ENCODE measurements at regions not wholly inside any gene's neighbourhood (a gene's known extent, or its start where the extent isn't known, plus 50 kb on each side); places are given as distances from the start of the nearest gene placed in this dataset.

DNA sequence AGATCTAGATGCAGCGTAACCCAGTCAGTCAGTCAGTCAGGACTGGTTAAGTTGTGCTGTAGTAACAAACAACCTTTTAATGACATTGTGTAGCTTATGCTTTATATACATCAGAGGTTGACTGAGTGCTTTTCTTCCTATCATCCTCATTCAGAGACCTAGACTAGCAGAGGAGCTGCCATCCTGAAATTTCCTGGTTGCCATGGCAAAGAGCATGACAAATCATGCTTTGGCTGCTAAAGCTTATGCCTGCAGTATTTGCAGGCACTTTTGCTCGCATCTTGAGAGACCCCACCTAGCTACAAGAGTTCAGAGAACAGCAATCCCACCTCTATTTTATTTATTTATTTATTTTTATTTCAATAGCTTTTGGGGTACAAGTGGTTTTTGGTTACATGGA is 244.0 kb downstream of the BTBD3 start:
- DNase-seq (ENCODE audit: low read depth): no peak
- in situ Hi-C loops (cut with HindIII; ENCODE audit: low pct_unique_long_range_greater_than_20kb, low sequenced_read_pairs): no loop called here

DNA sequence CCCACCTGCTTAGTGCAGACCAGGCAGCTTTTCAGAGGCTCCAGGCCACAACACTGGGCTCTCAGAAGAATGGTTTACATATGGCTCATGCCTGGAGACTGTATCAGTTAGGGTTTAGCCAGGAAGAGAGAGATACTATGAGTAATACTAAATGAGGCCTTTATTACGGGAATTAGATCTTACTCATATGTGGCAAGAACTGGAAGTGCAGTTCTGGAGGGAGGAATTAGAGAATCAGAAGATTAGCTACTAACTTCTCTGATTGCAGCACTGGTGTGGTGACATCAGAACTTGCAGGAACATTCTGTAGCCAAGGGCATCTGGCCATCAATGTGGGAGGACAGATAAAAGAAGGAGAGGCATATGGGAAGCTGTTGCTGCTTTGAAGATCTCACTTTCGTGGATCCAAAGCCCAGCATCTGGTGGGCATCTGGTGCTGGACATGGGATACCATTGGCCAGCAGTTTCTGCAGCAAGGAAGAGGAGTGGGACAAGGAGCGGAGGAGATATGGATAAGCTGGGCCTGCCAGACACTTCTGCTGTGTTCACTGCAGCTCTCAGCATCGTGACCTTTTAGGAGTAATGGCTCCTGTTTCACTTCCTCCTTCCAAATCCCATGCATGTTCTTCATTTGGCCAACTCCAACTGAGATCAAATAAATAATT is 248.5 kb downstream of the BTBD3 start:
- peak; percentile 23 for DNase-seq (ENCODE audit: low read depth)
- in situ Hi-C loops (cut with HindIII; ENCODE audit: low pct_unique_long_range_greater_than_20kb, low sequenced_read_pairs): no loop called here

DNA sequence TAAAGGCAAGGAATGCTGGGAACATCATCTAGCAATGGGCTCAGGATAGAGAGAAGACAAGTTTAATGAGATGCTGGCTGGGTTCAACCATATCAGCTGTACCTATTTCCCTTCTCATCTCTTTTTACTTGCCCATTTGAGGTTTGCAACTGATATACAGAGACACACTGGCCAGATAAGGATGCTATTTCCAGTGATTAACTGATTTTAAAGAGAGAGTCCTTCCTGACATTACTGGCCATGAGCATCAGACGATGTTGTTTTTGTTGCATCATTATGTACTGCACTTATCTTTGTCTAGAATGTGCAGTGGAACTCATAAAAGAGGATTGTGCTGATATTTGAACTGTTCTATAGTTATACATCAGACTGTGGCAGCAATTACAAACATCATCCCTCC is 252.7 kb downstream of the BTBD3 start:
- no peak for DNase-seq (ENCODE audit: low read depth)
- in situ Hi-C loops (cut with HindIII; ENCODE audit: low pct_unique_long_range_greater_than_20kb, low sequenced_read_pairs): no loop called here

DNA sequence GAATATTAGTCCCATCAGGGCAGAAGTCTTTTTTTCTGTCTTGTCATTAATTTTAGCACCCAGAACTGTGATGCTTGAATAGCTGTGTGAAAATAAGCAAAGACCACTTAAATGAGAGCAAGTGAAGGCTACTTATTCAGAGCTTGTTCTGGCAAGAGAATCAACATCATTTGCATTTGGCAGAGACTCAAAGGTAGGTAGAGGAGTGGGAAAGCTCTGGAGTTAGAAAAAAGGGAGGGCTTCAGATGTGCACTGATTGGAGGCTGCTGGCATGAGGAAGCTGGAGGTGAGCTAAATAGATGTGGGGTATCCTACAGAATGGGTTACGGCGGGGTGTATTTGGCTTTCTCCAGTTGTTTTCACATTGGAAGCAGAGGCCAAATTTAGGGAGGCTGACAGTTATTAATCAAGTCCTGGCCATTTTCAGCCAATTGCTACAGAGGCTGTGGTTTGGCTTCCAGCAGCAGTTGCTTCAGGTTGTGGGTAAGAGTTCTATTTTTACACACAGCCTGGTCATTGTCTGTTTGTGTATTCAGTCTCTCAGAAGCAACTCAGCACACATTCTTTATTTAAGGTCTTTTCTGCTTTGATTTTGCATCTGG is 254.3 kb downstream of the BTBD3 start:
- DNase-seq (ENCODE audit: low read depth): peak; percentile 30
- in situ Hi-C loops (cut with HindIII; ENCODE audit: low pct_unique_long_range_greater_than_20kb, low sequenced_read_pairs): no loop called here

DNA sequence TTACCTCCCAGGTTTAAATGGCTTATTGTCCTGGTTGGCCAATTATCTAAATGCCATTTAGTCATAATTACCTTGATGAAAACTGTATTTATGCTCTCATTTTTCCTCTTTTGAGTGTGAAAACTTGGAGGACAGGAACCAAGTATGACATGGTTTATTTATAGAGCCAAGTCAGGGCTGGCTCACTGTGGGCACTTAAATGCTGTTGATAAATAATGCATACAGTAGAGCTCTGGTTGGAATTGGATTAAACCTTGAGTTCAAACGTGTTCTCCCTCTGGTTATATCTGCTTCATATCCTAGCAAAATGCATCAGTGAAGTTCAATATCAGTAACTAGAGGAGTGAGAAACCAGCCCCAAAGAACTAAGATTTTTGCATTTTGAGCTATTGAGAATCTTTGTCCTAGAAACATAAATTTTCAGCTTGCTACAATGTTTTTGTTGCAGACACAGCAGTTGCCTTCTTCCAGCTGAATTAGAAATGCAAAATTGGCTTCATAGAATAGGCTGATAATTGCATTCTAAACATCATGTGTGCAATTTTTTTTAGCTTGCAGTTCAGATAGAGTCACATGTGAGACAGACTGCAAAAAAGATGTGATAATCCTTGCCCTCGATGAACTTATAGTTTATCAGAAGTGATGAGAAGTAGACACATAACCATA is 255.8 kb downstream of the BTBD3 start:
- in situ Hi-C loops (cut with HindIII; ENCODE audit: low pct_unique_long_range_greater_than_20kb, low sequenced_read_pairs): no loop called here

DNA sequence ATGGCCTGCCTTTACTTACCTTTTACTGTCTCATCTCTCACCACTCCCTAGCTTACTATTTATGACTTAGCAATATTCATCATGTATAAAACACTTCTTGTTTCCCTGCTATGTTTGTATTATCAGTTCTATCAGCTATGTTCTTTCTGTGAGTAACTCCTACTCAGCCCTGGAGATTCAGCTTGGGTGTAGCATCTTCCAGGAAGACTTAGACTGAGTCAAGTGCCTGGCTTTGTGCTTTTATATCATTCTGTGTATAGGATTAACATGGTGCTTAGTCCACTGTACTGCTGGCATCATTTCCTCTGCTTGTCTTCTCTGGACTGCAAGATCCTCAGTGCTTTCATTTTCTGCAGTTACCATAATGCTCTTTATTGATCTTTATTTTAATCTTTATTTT is 257.8 kb downstream of the BTBD3 start:
- in situ Hi-C loops (cut with HindIII; ENCODE audit: low pct_unique_long_range_greater_than_20kb, low sequenced_read_pairs): no loop called here
- no peak for DNase-seq (ENCODE audit: low read depth)

More for the DNA sequence above, 255.8 kb downstream of the BTBD3 start:
- no peak for DNase-seq (ENCODE audit: low read depth)

DNA sequence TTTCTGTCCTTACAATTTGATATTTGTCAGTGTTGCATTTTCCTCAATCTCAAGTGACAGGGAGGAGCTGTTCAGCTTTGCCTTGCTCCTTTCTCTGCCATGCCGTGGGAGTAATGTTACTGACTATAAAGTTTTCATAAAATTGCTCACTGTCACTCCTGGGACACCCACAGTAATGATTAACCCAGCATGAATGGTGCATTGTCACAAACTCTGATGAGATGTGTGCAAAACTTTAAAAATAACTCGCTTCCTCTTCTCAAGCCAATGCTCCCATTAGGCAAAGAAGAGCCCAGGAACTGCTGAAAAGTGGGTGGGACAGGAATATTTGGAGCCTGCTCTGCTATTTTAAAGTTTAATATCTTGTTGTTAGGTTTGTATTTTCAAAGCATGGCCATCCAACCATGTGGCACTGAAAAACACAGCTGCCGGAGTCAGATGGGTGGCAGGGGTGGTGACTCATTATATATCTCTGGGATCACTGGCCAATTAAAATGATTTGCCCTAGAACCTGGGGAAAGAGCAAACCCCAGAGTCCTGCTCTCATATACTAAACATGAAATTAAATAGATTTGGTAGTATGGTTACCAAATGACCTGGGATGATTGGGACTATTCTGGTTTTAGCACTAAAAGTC is 260.1 kb downstream of the BTBD3 start:
- in situ Hi-C loops (cut with HindIII; ENCODE audit: low pct_unique_long_range_greater_than_20kb, low sequenced_read_pairs): no loop called here
- peak; percentile 93 for DNase-seq (ENCODE audit: low read depth)

DNA sequence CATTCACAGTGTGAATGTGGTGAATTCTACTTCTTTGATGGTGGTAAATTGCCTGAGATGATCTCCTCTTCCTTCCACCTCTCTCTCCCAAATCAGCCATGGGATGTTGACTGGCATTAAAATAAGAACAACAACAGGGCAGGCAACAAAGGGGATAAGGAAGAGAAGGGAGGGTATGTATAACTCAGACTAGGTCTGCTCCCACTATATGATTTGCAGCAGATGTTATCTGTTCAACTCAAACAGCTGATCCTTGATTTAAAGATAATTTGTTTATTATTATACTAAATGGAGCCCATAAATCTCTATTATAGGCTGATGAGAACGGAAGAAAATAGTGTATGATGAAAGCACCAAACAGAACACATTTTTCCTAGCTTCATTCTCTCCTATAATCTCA is 262.0 kb downstream of the BTBD3 start:
- in situ Hi-C loops (cut with HindIII; ENCODE audit: low pct_unique_long_range_greater_than_20kb, low sequenced_read_pairs): no loop called here

DNA sequence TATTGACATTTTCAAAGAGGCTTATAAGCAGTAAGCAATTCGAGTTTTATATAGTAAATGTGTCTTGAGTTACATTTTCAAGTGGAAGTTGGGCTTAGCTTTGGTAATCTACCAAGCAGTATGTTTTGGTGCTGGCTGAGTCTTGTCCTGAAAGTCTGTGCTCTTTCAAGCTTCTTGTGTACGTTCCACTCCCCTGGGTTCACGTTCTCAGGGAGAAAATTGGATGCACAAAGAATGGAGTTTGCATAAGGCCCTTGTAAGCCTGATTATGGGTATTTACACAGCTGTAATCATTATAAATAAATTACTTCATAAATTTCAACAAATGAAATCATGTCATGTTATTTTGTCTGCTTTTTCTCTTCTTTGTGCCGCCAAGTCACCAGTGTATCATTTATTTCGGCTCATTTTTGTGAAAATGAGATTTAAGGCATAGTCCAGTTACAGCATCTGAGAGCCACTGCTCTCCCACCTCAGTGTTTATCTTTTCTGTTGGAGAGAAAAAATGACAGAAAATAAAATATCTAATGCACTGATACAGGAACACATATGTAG is 262.5 kb downstream of the BTBD3 start:
- in situ Hi-C loops (cut with HindIII; ENCODE audit: low pct_unique_long_range_greater_than_20kb, low sequenced_read_pairs): no loop called here
- DNase-seq (ENCODE audit: low read depth): no peak

More for the DNA sequence above, 262.0 kb downstream of the BTBD3 start:
- DNase-seq (ENCODE audit: low read depth): no peak

DNA sequence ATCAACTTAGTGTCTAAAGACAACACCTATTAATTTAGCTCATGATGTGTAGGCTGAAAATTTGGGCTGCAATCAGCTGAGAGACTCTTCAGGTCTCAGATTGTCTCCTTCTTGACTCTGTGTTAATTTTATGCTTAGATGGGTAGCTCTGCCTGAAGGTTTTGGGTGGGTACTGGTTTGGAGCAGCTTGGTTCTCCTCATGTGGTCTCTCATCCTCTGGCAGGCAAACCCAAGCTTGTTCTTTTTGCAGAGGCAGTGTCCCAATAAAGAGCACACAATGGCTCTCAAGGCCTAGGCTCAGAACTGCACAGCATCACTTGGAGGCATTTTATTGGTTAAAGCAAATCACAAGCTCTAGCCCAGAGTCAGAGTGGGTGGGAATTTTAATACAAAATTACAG is 280.6 kb downstream of the BTBD3 start:
- DNase-seq (ENCODE audit: low read depth): no peak
- in situ Hi-C loops (cut with HindIII; ENCODE audit: low pct_unique_long_range_greater_than_20kb, low sequenced_read_pairs): no loop called here

DNA sequence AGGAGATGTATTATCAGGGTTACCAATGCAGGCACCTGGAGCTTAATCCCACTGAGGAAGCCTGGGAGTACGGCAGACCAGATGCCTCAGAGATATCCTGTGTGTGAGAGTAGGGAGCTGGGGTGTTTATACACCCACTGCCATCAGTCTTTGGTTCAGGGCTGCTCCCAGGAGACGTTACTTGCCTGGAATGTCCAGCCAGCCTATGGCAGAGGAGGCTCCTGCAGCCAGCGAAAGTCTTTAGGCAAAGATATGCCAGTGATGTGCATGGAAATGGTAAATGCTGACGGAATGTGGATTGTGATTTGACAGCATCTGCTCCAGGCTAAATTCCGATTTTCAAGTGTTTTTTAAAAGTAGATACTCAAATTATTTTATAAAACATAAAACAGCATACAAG is 282.0 kb downstream of the BTBD3 start:
- no peak for DNase-seq (ENCODE audit: low read depth)
- in situ Hi-C loops (cut with HindIII; ENCODE audit: low pct_unique_long_range_greater_than_20kb, low sequenced_read_pairs): no loop called here

DNA sequence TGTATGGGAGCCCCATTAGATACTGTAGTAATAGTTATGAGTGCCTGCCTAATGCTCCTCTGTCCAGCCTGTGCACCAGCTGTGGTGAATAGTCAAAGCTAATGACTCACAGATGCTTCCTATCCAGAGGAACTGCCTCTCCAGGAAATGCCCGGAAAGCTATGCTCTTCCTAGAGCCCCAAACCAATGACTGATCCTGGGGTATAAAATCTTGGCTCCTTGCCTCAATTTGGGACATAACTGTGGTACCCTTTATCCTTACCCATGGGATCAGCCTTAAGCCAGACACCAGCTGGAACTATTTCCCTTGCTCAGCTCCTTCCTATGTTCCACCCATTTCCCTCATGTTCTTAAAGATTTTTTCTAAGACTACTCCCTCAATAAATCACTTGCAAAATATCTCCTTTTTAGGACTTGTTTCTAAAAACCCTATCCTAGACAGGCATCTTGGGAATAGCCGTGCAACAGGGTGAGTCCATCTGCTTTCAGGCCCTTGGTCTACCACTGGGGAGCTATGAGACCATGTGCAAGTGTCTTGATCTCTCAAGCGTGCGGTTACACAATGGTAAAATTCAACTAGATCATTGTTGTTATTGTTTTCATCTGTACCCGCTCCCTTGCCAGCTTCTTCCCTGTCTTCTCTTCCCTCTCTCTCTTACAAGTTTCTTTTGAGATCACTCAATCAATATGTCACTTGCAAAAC is 283.7 kb downstream of the BTBD3 start:
- DNase-seq (ENCODE audit: low read depth): no peak
- in situ Hi-C loops (cut with HindIII; ENCODE audit: low pct_unique_long_range_greater_than_20kb, low sequenced_read_pairs): no loop called here

DNA sequence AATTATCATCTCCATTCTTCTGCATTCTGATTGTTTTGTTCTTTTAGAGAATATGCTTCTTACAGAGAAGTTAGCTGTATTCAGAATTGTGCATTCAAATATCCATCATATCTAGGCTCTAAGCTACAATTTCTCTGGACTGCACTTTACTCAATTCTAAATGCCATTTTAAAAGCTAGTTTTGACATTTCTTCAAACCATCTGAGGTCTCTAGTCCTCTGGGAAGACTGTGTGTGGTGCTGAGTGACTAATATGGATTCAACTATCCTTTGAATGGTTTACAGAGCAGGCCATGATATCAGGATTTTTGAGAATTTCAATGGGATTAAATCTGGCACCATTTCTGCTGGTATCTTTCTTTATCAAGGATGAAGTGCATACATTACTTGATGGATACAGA is 285.7 kb downstream of the BTBD3 start:
- no peak for DNase-seq (ENCODE audit: low read depth)
- in situ Hi-C loops (cut with HindIII; ENCODE audit: low pct_unique_long_range_greater_than_20kb, low sequenced_read_pairs): no loop called here

DNA sequence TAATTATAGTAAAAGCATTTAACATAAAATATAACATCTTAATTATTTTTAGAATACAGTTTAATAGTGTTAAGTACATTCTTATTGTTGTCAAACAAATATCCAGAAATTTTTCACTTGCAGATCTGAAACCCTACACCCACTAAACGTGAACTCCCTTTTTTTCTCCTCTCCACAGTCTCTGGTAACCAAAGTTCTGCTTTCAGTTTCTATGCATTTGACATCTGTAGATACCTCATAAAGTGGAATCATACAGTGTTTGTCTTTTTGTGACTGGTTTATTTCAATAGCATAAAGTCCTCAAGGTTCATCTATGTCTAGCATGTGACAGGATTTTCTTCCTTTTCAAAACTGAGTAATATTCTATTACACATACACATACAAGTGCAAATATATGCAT is 286.3 kb downstream of the BTBD3 start:
- DNase-seq (ENCODE audit: low read depth): no peak

DNA sequence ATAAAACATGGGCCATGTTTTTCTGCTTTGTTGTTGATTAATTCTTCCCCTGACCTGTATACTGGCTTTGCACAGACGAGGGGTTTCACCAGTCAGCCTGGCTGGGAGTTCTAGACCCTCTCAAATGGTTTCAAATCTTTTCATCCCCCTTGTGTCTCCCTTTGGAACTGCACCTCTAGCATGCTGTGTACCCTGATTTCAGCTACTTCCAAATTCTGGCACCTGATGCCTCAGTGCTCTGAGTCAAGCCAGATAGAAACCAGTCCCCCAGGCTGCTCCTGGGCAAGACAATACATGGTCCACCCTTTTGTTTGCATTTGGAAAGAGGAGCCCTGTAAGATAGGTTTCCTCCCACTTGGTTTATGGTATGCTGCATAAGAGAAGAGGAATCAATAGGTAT is 290.2 kb downstream of the BTBD3 start:
- peak; percentile 16 for DNase-seq (ENCODE audit: low read depth)
- in situ Hi-C loops (cut with HindIII; ENCODE audit: low pct_unique_long_range_greater_than_20kb, low sequenced_read_pairs): no loop called here

More for the DNA sequence above, 286.3 kb downstream of the BTBD3 start:
- in situ Hi-C loops (cut with HindIII; ENCODE audit: low pct_unique_long_range_greater_than_20kb, low sequenced_read_pairs): no loop called here

DNA sequence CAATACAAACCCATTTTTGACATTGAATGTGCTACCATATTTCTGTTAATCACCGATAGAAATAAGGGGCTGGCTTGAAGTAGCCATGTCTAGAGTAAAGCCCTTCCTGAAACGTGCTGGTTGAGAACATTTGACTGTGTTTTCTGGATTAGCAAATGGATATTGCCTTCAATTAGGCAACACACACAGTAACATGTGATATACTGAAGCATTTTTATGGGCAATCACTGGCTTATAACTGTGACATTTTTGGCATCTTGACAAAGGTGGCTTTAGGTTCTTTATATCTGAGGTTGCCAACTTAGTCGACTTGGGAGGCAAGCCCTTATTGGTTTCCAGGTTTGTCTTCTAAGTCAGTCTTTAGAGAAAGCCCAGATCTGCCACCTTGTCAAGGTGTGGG is 292.9 kb downstream of the BTBD3 start:
- no peak for DNase-seq (ENCODE audit: low read depth)
- in situ Hi-C loops (cut with HindIII; ENCODE audit: low pct_unique_long_range_greater_than_20kb, low sequenced_read_pairs): no loop called here

DNA sequence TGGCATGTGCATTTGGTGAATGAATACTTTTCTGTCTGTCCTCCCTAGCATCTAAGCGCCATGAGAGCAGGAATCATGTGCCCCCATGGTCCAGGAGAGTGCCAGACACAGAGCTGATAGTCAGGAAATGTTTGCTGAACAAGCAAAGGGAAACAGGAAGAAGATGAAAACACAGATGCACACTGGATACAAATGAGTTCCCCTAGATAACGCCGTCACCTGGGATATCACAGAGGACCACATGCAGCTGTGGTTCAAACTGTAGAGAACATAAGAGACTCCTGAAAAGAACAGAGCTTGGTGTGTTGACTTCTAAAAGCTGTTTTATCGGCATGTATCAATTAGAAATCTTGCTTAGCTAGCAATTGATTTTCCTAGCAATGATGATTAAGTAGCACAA is 293.7 kb downstream of the BTBD3 start:
- no peak for DNase-seq (ENCODE audit: low read depth)
- in situ Hi-C loops (cut with HindIII; ENCODE audit: low pct_unique_long_range_greater_than_20kb, low sequenced_read_pairs): no loop called here

DNA sequence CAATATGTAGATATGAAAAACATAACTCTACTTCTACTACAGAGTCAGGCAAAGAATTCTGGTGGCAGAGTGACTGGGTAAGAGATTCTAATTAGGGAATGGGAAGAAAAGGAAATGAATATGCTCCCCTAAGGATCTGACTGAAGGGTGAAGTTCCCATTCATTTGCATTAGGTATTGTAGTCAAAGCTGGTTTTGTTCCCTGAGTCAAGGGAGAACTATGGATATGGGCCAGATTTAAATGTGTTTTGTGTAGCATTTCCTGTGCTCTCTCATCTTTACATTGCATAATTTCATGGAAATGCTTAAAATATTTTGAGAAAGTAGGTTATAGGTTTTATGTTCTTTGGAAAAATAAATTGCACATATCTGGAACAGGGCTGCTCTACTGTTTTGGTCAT is 299.7 kb downstream of the BTBD3 start:
- in situ Hi-C loops (cut with HindIII; ENCODE audit: low pct_unique_long_range_greater_than_20kb, low sequenced_read_pairs): no loop called here
- DNase-seq (ENCODE audit: low read depth): no peak

DNA sequence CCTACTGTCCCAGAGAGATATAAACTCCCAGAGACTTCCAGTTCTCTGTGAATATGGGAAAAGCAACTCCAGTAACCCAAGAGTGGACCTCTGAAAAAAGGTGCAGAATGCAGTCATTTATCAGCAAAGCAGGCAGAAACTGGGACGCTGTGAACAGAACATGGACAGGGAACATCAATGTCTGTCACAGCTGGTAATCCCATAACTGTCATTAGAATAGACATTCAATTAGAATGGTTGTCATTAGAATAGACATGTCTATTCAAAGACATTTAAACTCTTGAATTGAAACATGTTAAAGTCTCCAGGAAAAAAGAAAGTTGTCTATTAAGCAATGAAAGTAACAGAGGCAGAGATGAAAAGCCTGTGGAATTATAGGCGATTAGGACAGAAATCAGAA is 302.1 kb downstream of the BTBD3 start:
- DNase-seq (ENCODE audit: low read depth): no peak
- in situ Hi-C loops (cut with HindIII; ENCODE audit: low pct_unique_long_range_greater_than_20kb, low sequenced_read_pairs): no loop called here

Measured in Caki2 (cell line).